ENCODE measurements at regions not wholly inside any gene's neighbourhood (a gene's known extent, or its start where the extent isn't known, plus 50 kb on each side); places are given as distances from the start of the nearest gene placed in this dataset.
A peak's percentile ranks its signal among the peaks of the same experiment; 100 is the strongest.

DNA sequence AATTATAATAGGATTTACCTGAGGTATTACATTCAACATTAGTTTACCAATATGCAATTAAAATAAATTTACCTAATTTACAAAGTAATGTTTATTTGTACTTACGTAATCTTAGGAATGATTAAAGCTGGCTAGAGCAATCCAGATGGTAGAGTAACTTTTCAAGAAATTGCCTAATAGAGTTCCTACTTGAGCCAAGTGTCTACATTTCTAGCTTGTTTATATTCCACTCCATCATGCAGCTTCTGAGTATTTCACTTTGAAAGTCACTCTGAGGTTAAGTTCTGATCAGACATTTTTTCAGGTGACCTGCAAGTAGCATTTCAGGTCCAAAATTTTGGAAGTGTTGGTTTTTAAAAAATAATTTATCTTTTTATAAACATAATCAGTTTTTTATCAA, 1080.7 kb downstream of the TRHDE start:
- no peaks in the 10 kb centered on the region for H3K9me3 ChIP-seq
- H3K27ac ChIP-seq: peak overlapping the region in 1 of 3 donors; percentile 38
- TF ChIP-seq POLR2A (IDR thresholded peaks at IDR 0.05) (no peak), CTCF (IDR thresholded peaks at IDR 0.05) (no peak)
- no peaks in the 10 kb centered on the region for H3K36me3 ChIP-seq
- DNase-seq (no peak), ATAC-seq (peak; percentile 67 to 94 (median 90))
- peaks cover 0 to 12% (median 2%) of the 10 kb centered on the region in 4 donors for H3K4me1 ChIP-seq
- 50% methylated on average over 1 of the region's 1 CpG for WGBS (ENCODE audit: insufficient coverage, low coverage, low lambda C conversion rate, missing lambda C conversion rate)
- no peak overlapping the region for H3K4me3 ChIP-seq
- intact Hi-C loops (cut with DNase I): no loop called here
- no peaks in the 10 kb centered on the region for H3K27me3 ChIP-seq

GRCh38 chr12:73361156-73361863, 1089.1 kb downstream of the TRHDE start:
- H3K4me1 ChIP-seq: peaks cover 0 to 24% (median 0%) of the 10 kb centered on the region in 4 donors
- ATAC-seq: peak in 3 of 4 donors; percentile 33 to 55 (median 52)
- TF ChIP-seq POLR2A (IDR thresholded peaks at IDR 0.05) (no peak), CTCF (IDR thresholded peaks at IDR 0.05) (no peak)
- no peaks in the 10 kb centered on the region for H3K27me3 ChIP-seq
- no peaks in the 10 kb centered on the region for H3K9me3 ChIP-seq
- H3K4me3 ChIP-seq: no peak overlapping the region
- no peak for DNase-seq
- H3K36me3 ChIP-seq: no peaks in the 10 kb centered on the region
- no peak overlapping the region for H3K27ac ChIP-seq
- intact Hi-C loops (cut with DNase I): no loop called here

DNA sequence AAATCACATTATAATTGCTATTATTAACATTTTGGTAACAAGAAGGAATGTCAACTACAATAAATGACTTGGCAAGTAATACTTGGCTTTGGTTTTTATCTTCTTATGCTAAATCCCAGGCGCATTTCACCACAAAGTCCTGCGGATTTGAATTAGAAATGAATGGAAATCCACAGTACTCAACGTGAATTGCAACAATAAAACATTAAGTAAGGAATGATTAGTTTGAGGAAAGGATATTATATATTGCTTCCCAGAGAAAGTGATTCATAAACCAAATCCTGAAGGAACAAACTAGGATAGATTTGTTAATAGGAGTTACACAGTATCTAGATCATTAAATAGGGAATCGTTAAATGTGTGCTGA, 1089.7 kb downstream of the TRHDE start:
- DNase-seq: no peak
- Histone ChIP-seq H3K4me1 (peaks cover 0 to 24% (median 0%) of the 10 kb centered on the region in 4 donors), H3K4me3 (no peak overlapping the region), H3K27ac (no peak overlapping the region), H3K9me3 (no peaks in the 10 kb centered on the region), H3K36me3 (no peaks in the 10 kb centered on the region), H3K27me3 (no peaks in the 10 kb centered on the region)
- peak in 1 of 4 donors; percentile 17 for ATAC-seq
- intact Hi-C loops (cut with DNase I): no loop called here
- WGBS (ENCODE audit: insufficient coverage, low coverage, low lambda C conversion rate, missing lambda C conversion rate): 36% methylated on average over 4 of the region's 4 CpGs
- TF ChIP-seq CTCF (IDR thresholded peaks at IDR 0.05): no peak
- no peak for TF ChIP-seq POLR2A (IDR thresholded peaks at IDR 0.05)

DNA sequence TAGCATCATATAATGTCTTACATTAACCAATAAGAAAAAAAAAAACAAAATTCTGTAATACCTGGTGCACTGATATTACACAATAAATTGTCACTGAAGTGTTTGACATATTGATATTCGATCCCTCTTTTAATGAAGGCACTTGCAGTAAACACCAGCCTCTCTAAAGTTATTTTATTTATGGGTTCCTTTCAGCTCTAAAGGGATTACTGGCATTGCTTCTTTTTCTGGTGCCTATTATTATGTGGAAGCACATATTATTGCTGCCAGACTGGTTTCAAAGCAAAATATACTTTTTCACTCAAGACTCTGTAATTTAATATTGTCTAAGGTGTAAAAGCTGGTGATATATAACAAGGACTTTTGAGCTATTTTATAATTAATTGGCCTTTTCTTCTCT, 1090.5 kb downstream of the TRHDE start:
- ATAC-seq: no peak
- WGBS (ENCODE audit: insufficient coverage, low coverage, low lambda C conversion rate, missing lambda C conversion rate): 50% methylated on average over 1 of the region's 1 CpG
- no peak for DNase-seq

More for the DNA sequence above, 1090.5 kb downstream of the TRHDE start:
- Histone ChIP-seq H3K27me3 (no peaks in the 10 kb centered on the region), H3K36me3 (no peaks in the 10 kb centered on the region), H3K4me3 (no peak overlapping the region), H3K9me3 (no peaks in the 10 kb centered on the region), H3K4me1 (peaks cover 0 to 24% (median 0%) of the 10 kb centered on the region in 4 donors), H3K27ac (no peak overlapping the region)
- no peak for TF ChIP-seq CTCF (IDR thresholded peaks at IDR 0.05)
- TF ChIP-seq POLR2A (IDR thresholded peaks at IDR 0.05): no peak
- intact Hi-C loops (cut with DNase I): no loop called here
